K562 (cell line): ENCODE measurements at regions not wholly inside any gene's neighbourhood (a gene's known extent, or its start where the extent isn't known, plus 50 kb on each side); places are given as distances from the start of the nearest gene placed in this dataset. TPM values are rescaled to one million over a fixed set of nuclear protein-coding genes. Genes with fewer than 3 reads are reported as not detected.

Experiments
- PCBP2 ChIP-seq: fragments of 200-400 bp; formaldehyde crosslinking; IDR thresholded peaks from 2 replicates; pipeline ENCODE4 v1.6.1; 2018; ENCODE audit warnings: low read length, low read depth, mild to moderate bottlenecking, moderate library complexity; ENCODE audit not compliant: poor library complexity, severe bottlenecking
- small RNA-seq: library from RNA; depleted of rRNA; stranded (forward); fragments of <200 nt; gene quantifications from one replicate; pipeline ENCODE3, GENCODE V24; 2014

- no peak for TF ChIP-seq PCBP2
Measured at GRCh38 chr19:32294871-32295438, 50.5 kb upstream of the ZNF507 start (continued).

Small RNA genes lying in the stretch of these regions (small RNA-seq; reads per million reads assigned to genes)
- gene AC011456.1 (not detected), gene RNA5SP471 (not detected), gene RNA5SP472 (1.3 reads per million, percentile 70 among the genes with 10 or more reads in this experiment), gene RNU6-967P (not detected)
